PC-3 (cell line): ENCODE measurements at regions not wholly inside any gene's neighbourhood (a gene's known extent, or its start where the extent isn't known, plus 50 kb on each side); places are given as distances from the start of the nearest gene placed in this dataset.

ENCODE experiments used
- ATAC-seq: fragments of 200-7000 bp; cut with Tn5 transposase; 2 replicates; pipeline ENCODE4 v1.9.1; 2020; ENCODE audit warnings: mild to moderate bottlenecking, moderate library complexity
- BruUV-seq: library from RNA; stranded (reverse); fragments of 400-500 nt; replicated peaks from 2 replicates; lab custom pipeline; 2021; lab: Mats Ljungman, UMichigan
- CTCF ChIA-PET: fragments of 300-600 bp; sonication (Branson Sonifier 250); formaldehyde crosslinking; loops from one replicate; lab custom pipeline; 2022; ENCODE audit warnings: antibody characterized with exemption; lab: Charles Lee
- POLR2A ChIA-PET: fragments of 300-600 bp; sonication (Branson Sonifier 250); formaldehyde crosslinking; loops from one replicate; lab custom pipeline; 2022; ENCODE audit warnings: antibody characterized with exemption; ENCODE audit not compliant: unreplicated experiment; lab: Charles Lee
- DNase-seq: peaks from one replicate; pipeline ENCODE4 v3.0.0-alpha.2; 2015
- H2AFZ ChIP-seq: fragments of 300-600 bp; sonication (generic); 2 replicates; pipeline ENCODE4 v1.6.0; 2016; ENCODE audit warnings: antibody characterized with exemption, low read length
- H3F3A ChIP-seq: fragments of 300-600 bp; sonication (generic); one replicate; pipeline ENCODE4 v1.6.0; 2017; ENCODE audit warnings: antibody characterized with exemption, low read length, control low read depth, mild to moderate bottlenecking; ENCODE audit not compliant: unreplicated experiment
- H3K27ac ChIP-seq: fragments of 300-600 bp; sonication (generic); 2 replicates; pipeline ENCODE4 v1.5.1; 2016; ENCODE audit warnings: mild to moderate bottlenecking, low read length
- H3K27me3 ChIP-seq: fragments of 300-600 bp; sonication (generic); 2 replicates; pipeline ENCODE4 v1.6.1; 2016; ENCODE audit warnings: low read length, mixed read lengths
- H3K36me3 ChIP-seq: fragments of 300-600 bp; sonication (generic); 2 replicates; pipeline ENCODE4 v1.6.1; 2016; ENCODE audit warnings: low read depth, mixed run types, low read length, mixed read lengths
- H3K4me1 ChIP-seq: fragments of 300-600 bp; sonication (generic); 2 replicates; pipeline ENCODE4 v1.5.1; 2016; ENCODE audit warnings: low read length; ENCODE audit not compliant: insufficient read depth
- H3K4me2 ChIP-seq: fragments of 300-600 bp; sonication (generic); 2 replicates; pipeline ENCODE4 v1.6.0; 2016; ENCODE audit warnings: low read length
- H3K4me3 ChIP-seq: fragments of 300-600 bp; sonication (generic); 2 replicates; pipeline ENCODE4 v1.5.1; 2016; ENCODE audit warnings: mild to moderate bottlenecking, low read length, mixed read lengths
- H3K79me2 ChIP-seq: fragments of 300-600 bp; sonication (generic); 2 replicates; pipeline ENCODE4 v1.6.1; 2017; ENCODE audit warnings: low read length, mixed read lengths
- H3K9ac ChIP-seq: fragments of 300-600 bp; sonication (generic); 2 replicates; pipeline ENCODE4 v1.6.0; 2016; ENCODE audit warnings: mild to moderate bottlenecking, low read length
- H3K9me2 ChIP-seq: fragments of 300-600 bp; sonication (generic); replicated peaks from 2 replicates; pipeline ENCODE4 v1.6.1; 2016; ENCODE audit warnings: mixed run types, low read length, mixed read lengths
- H3K9me3 ChIP-seq: fragments of 300-600 bp; sonication (generic); 2 replicates; pipeline ENCODE4 v1.6.1; 2016; ENCODE audit warnings: low read length, mixed read lengths
- H4K20me1 ChIP-seq: fragments of 300-600 bp; sonication (generic); 2 replicates; pipeline ENCODE4 v1.6.1; 2016; ENCODE audit warnings: low read length, mixed read lengths
- CTCF ChIP-seq: fragments of 300-600 bp; sonication (generic); conservative IDR thresholded peaks from 2 replicates; pipeline ENCODE4 v1.5.1; 2017; ENCODE audit warnings: antibody characterized with exemption, low read depth, mild to moderate bottlenecking, low read length
- EZH2 ChIP-seq: fragments of 300-600 bp; sonication (generic); IDR thresholded peaks from one replicate; pipeline ENCODE4 v1.6.1; 2017; ENCODE audit warnings: antibody characterized with exemption, mild to moderate bottlenecking, low read length; ENCODE audit not compliant: unreplicated experiment
- EZH2phosphoT487 ChIP-seq: fragments of 300-600 bp; sonication (generic); IDR thresholded peaks from 2 replicates; pipeline ENCODE4 v1.6.1; 2018; ENCODE audit warnings: mild to moderate bottlenecking, antibody characterized with exemption, low read length, borderline replicate concordance
- intact Hi-C: fragments of 100-400 bp; cut with micrococcal nuclease; formaldehyde crosslinking; loops from 2 replicates; pipeline ENCODE4 v1.9.0; 2023

- BruUV-seq: no TSS peak
- H3K9ac ChIP-seq: no peak overlapping the region
- H3K9me3 ChIP-seq: no peaks in the 10 kb centered on the region
- ChIA-PET CTCF (no interaction called here), POLR2A (no interaction called here)
- H4K20me1 ChIP-seq: no peaks in the 10 kb centered on the region
- no peaks in the 10 kb centered on the region; the same call in 1 of the 2 replicates for H3K27me3 ChIP-seq
- no peaks in the 10 kb centered on the region for H3F3A ChIP-seq
- intact Hi-C loops: no loop called here
- no peak overlapping the region for H3K27ac ChIP-seq
- H3K4me1 ChIP-seq: no peaks in the 10 kb centered on the region
- H2AFZ ChIP-seq: no peak overlapping the region
- no peaks in the 10 kb centered on the region for H3K9me2 ChIP-seq
- H3K4me3 ChIP-seq: no peak overlapping the region
- DNase-seq (no peak), ATAC-seq (peak; percentile 35; the same call in 1 of the 2 replicates)
- H3K79me2 ChIP-seq: no peaks in the 10 kb centered on the region
- H3K36me3 ChIP-seq: no peaks in the 10 kb centered on the region
- no peak for TF ChIP-seq EZH2phosphoT487
- no peak for TF ChIP-seq CTCF
- TF ChIP-seq EZH2: no peak
- no peak overlapping the region for H3K4me2 ChIP-seq
Observed at GRCh38 chr6:81233990-81234389, 518.5 kb downstream of the TENT5A start.

GRCh38 chr6:81228912-81229555, 523.4 kb downstream of the TENT5A start:
- Histone ChIP-seq H3K9ac (no peak overlapping the region), H3K4me3 (no peak overlapping the region), H3K4me1 (no peaks in the 10 kb centered on the region), H2AFZ (no peak overlapping the region), H3K27me3 (no peaks in the 10 kb centered on the region; the same call in 1 of the 2 replicates), H3K79me2 (no peaks in the 10 kb centered on the region), H3K36me3 (no peaks in the 10 kb centered on the region), H3K9me2 (no peaks in the 10 kb centered on the region), H4K20me1 (no peaks in the 10 kb centered on the region), H3F3A (no peaks in the 10 kb centered on the region), H3K27ac (no peak overlapping the region), H3K9me3 (no peaks in the 10 kb centered on the region), H3K4me2 (no peak overlapping the region)
- ATAC-seq: no peak
- ChIA-PET CTCF (no interaction called here), POLR2A (no interaction called here)
- no TSS peak for BruUV-seq
- TF ChIP-seq EZH2: no peak
- no peak for TF ChIP-seq CTCF
- no peak for TF ChIP-seq EZH2phosphoT487
- no peak for DNase-seq
- intact Hi-C loops: no loop called here

GRCh38 chr6:81226957-81227356, 525.5 kb downstream of the TENT5A start:
- Histone ChIP-seq H3K4me3 (no peak overlapping the region), H3K79me2 (no peaks in the 10 kb centered on the region), H3K9me2 (no peaks in the 10 kb centered on the region), H2AFZ (no peak overlapping the region), H3K4me2 (no peak overlapping the region), H3K27me3 (no peaks in the 10 kb centered on the region; the same call in 1 of the 2 replicates), H3K9me3 (no peaks in the 10 kb centered on the region), H3K9ac (no peak overlapping the region), H3K36me3 (no peaks in the 10 kb centered on the region), H4K20me1 (no peaks in the 10 kb centered on the region), H3F3A (no peaks in the 10 kb centered on the region), H3K4me1 (no peaks in the 10 kb centered on the region), H3K27ac (no peak overlapping the region)
- ATAC-seq (no peak), DNase-seq (no peak)
- intact Hi-C loops: no loop called here
- BruUV-seq: no TSS peak
- ChIA-PET CTCF (no interaction called here), POLR2A (no interaction called here)
- TF ChIP-seq EZH2phosphoT487 (no peak), CTCF (no peak), EZH2 (no peak)
